Loucy (cell line): ENCODE measurements at regions not wholly inside any gene's neighbourhood (a gene's known extent, or its start where the extent isn't known, plus 50 kb on each side); places are given as distances from the start of the nearest gene placed in this dataset.

Experiments used
- H2AFZ ChIP-seq: fragments of 200-600 bp; sonication (generic); 2 replicates; pipeline ENCODE4 v1.6.0; 2016; ENCODE audit warnings: antibody characterized with exemption, mild to moderate bottlenecking, low read length, moderate library complexity
- H3F3A ChIP-seq: fragments of 200-600 bp; 2 replicates; pipeline ENCODE4 v1.6.0; 2016; ENCODE audit warnings: antibody characterized with exemption, low read depth, mild to moderate bottlenecking
- H3K27me3 ChIP-seq: fragments of 200-600 bp; sonication (generic); 2 replicates; pipeline ENCODE4 v1.6.1; 2014; ENCODE audit warnings: low read length, mild to moderate bottlenecking; ENCODE audit not compliant: insufficient read depth, poor library complexity, severe bottlenecking
- H3K36me3 ChIP-seq: fragments of 200-600 bp; sonication (generic); 2 replicates; pipeline ENCODE4 v1.6.1; 2016; ENCODE audit warnings: low read length; ENCODE audit not compliant: insufficient read depth
- H3K4me1 ChIP-seq: fragments of 200-600 bp; sonication (generic); 2 replicates; pipeline ENCODE4 v1.5.1; 2014; ENCODE audit warnings: low read length, mild to moderate bottlenecking; ENCODE audit not compliant: insufficient read depth, poor library complexity, severe bottlenecking
- H3K4me2 ChIP-seq: fragments of 200-600 bp; sonication (generic); 2 replicates; pipeline ENCODE4 v1.6.0; 2014; ENCODE audit warnings: antibody characterized with exemption, low read length, low read depth, mild to moderate bottlenecking; ENCODE audit not compliant: poor library complexity, severe bottlenecking
- H3K4me3 ChIP-seq: fragments of 200-600 bp; sonication (generic); 2 replicates; pipeline ENCODE4 v1.5.1; 2014; ENCODE audit warnings: low read length, mild to moderate bottlenecking, mixed read lengths; ENCODE audit not compliant: poor library complexity, severe bottlenecking
- H3K79me2 ChIP-seq: fragments of 200-600 bp; sonication (generic); 2 replicates; pipeline ENCODE4 v1.6.1; 2014; ENCODE audit warnings: low read length; ENCODE audit not compliant: insufficient read depth
- H3K9ac ChIP-seq: fragments of 200-600 bp; sonication (generic); 2 replicates; pipeline ENCODE4 v1.6.0; 2014; ENCODE audit warnings: mild to moderate bottlenecking, low read depth, low read length, moderate library complexity; ENCODE audit not compliant: poor library complexity, severe bottlenecking
- H3K9me2 ChIP-seq: fragments of 200-600 bp; sonication (generic); replicated peaks from 2 replicates; pipeline ENCODE4 v1.6.1; 2016; ENCODE audit warnings: low read depth, low read length, mixed read lengths
- H3K9me3 ChIP-seq: fragments of 200-600 bp; sonication (generic); 2 replicates; pipeline ENCODE4 v1.6.1; 2014; ENCODE audit warnings: mild to moderate bottlenecking, antibody characterized with exemption, low read length, low read depth; ENCODE audit not compliant: insufficient read depth
- H4K20me1 ChIP-seq: fragments of 200-600 bp; sonication (generic); 2 replicates; pipeline ENCODE4 v1.6.0; 2014; ENCODE audit warnings: antibody characterized with exemption, low read length, mild to moderate bottlenecking; ENCODE audit not compliant: insufficient read depth, poor library complexity, severe bottlenecking
- CTCF ChIP-seq: fragments of 200-600 bp; sonication (generic); conservative IDR thresholded peaks from 2 replicates; pipeline ENCODE4 v1.5.1; 2014; ENCODE audit warnings: mild to moderate bottlenecking, antibody characterized with exemption, low read length
- EZH2phosphoT487 ChIP-seq: fragments of 200-600 bp; IDR thresholded peaks from 2 replicates; pipeline ENCODE4 v1.6.1; 2018; ENCODE audit warnings: antibody characterized with exemption, mild to moderate bottlenecking, moderate library complexity, borderline replicate concordance

DNA sequence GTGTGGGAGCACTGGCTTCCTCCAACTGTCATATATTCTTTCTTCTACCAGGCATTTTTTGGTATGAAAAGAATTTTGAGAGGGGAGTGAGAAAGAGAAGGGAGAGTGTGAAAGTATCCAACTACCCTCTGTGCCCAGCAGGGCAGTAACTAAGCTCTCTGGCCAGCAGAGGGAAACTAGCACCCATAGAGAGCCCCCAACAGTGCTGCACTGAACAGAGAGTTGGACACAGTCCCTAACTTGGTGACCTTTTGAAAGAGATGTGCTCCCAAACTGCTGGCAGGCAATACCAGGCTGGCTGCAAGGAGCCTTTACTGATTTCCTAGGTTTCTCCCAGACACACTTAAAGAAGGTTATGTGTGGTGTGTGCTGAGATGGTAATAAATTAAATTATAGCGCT, 118.8 kb upstream of the PBX1 start:
- no peak overlapping the region for H3K9ac ChIP-seq
- no peaks in the 10 kb centered on the region for H3K4me1 ChIP-seq
- TF ChIP-seq CTCF (no peak; the same call in 1 of the 2 replicates), EZH2phosphoT487 (no peak)
- no peak overlapping the region for H3K4me2 ChIP-seq
- no peaks in the 10 kb centered on the region for H3F3A ChIP-seq
- H3K36me3 ChIP-seq: no peaks in the 10 kb centered on the region
- no peaks in the 10 kb centered on the region for H3K9me2 ChIP-seq
- no peaks in the 10 kb centered on the region for H4K20me1 ChIP-seq
- H3K4me3 ChIP-seq: no peak overlapping the region
- no peaks in the 10 kb centered on the region for H3K27me3 ChIP-seq
- H2AFZ ChIP-seq: no peak overlapping the region
- H3K9me3 ChIP-seq: no peaks in the 10 kb centered on the region
- no peaks in the 10 kb centered on the region for H3K79me2 ChIP-seq

DNA sequence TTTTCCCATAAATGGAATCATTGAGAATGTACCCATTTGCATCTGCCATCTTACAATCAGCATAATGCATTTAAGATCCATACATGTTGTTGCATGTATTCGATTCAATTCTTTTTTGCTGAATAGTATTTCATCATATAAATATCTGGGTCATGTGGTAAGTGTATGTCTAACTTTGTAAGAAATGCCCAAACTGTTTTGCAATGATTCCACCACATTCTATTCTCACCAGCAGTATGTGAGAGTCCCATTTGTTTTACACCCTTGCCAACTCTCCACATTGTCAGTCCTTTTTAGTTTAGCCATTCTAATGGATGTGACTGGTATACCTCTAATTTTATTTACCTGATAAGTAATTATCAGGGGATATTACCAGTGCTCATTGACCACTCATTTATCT, 115.8 kb upstream of the PBX1 start:
- no peaks in the 10 kb centered on the region for H3K79me2 ChIP-seq
- no peaks in the 10 kb centered on the region for H3K9me2 ChIP-seq
- H2AFZ ChIP-seq: no peak overlapping the region
- H4K20me1 ChIP-seq: no peaks in the 10 kb centered on the region
- no peak overlapping the region for H3K4me2 ChIP-seq
- no peaks in the 10 kb centered on the region for H3K9me3 ChIP-seq
- H3K27me3 ChIP-seq: no peaks in the 10 kb centered on the region
- TF ChIP-seq EZH2phosphoT487 (no peak), CTCF (no peak)
- H3K4me1 ChIP-seq: no peaks in the 10 kb centered on the region
- H3K36me3 ChIP-seq: no peaks in the 10 kb centered on the region
- H3K4me3 ChIP-seq: no peak overlapping the region
- H3F3A ChIP-seq: no peaks in the 10 kb centered on the region
- no peak overlapping the region for H3K9ac ChIP-seq

GRCh38 chr1:164443836-164444235, 115.1 kb upstream of the PBX1 start:
- Histone ChIP-seq H2AFZ (no peak overlapping the region), H3K36me3 (no peaks in the 10 kb centered on the region), H3K79me2 (no peaks in the 10 kb centered on the region), H3K9me3 (no peaks in the 10 kb centered on the region), H3K4me1 (no peaks in the 10 kb centered on the region), H3F3A (no peaks in the 10 kb centered on the region), H4K20me1 (no peaks in the 10 kb centered on the region), H3K9ac (no peak overlapping the region), H3K27me3 (no peaks in the 10 kb centered on the region), H3K4me2 (no peak overlapping the region), H3K4me3 (no peak overlapping the region), H3K9me2 (no peaks in the 10 kb centered on the region)
- TF ChIP-seq CTCF: no peak
- TF ChIP-seq EZH2phosphoT487: no peak
